GM12873 (cell line): ENCODE measurements at regions not wholly inside any gene's neighbourhood (a gene's known extent, or its start where the extent isn't known, plus 50 kb on each side); places are given as distances from the start of the nearest gene placed in this dataset.

Experiments used
- TF ChIP-seq, protein P1 (sequence below): IDR thresholded peaks from 2 replicates; pipeline ENCODE4 v1.5.1; 2012; ENCODE audit warnings: low read depth, mild to moderate bottlenecking, moderate library complexity, low read length, control low read depth; ENCODE audit not compliant: insufficient read depth; ENCODE audit errors: missing control alignments

DNA sequence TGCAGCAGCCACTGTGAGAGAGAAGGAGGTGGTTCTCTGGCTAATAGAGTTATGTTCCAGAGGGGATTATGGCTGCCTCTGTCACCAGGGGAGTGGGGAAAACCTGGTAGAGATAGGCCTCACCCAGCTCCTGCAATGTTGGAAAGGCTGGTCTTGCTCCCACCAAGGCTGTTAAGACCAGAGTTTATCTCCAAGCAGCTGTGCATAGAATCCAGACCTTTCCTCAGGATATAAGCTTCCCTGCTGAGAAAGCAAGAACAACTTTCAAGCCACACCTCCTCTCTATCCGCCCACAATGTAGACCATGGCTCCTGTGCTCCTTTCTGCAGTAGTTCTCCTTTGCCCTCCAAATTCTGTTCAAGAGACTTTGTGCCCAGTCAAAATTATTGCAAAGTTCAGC lies 1375.4 kb downstream of the REEP3 start:
- TF ChIP-seq, protein P1, sequence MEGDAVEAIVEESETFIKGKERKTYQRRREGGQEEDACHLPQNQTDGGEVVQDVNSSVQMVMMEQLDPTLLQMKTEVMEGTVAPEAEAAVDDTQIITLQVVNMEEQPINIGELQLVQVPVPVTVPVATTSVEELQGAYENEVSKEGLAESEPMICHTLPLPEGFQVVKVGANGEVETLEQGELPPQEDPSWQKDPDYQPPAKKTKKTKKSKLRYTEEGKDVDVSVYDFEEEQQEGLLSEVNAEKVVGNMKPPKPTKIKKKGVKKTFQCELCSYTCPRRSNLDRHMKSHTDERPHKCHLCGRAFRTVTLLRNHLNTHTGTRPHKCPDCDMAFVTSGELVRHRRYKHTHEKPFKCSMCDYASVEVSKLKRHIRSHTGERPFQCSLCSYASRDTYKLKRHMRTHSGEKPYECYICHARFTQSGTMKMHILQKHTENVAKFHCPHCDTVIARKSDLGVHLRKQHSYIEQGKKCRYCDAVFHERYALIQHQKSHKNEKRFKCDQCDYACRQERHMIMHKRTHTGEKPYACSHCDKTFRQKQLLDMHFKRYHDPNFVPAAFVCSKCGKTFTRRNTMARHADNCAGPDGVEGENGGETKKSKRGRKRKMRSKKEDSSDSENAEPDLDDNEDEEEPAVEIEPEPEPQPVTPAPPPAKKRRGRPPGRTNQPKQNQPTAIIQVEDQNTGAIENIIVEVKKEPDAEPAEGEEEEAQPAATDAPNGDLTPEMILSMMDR: no peak

DNA sequence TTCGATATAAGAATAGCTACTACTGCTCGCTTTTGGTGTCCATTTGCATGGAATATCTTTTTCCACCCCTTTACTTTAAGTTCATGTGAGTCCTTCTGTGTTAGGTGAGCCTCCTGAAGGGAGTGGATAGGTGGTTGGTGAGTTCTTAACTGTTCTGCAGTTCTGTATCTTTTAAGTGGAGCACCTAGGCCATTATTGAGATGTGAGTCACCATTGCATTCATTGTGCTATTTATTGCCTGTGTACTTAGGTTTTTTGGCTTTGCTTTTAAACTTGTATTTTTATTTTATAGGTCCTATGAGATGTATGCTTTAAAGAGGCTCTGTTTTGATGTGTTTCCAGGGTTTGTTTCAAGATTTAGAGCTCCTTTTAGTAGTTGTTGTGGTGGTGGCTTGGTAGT lies 1430.8 kb downstream of the REEP3 start:
- TF ChIP-seq, protein P1: no peak

DNA sequence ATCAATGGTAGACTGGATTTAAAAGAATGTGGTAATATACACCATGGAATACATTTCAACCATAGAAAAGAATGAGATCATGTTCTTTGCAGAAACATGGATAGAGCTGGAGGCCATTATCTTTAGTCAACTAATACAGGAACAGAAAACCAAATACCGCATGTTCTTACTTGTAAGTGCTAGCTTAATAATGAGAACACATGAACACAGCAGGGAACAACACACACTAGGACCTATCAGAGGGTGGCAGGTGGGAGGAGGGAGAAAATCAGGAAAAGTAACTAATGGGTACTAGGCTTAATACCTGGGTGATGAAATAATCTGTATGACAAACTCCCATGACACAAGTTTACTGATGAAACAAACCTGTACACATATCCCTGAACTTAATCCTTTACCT lies 1435.2 kb downstream of the REEP3 start:
- TF ChIP-seq, protein P1: no peak

DNA sequence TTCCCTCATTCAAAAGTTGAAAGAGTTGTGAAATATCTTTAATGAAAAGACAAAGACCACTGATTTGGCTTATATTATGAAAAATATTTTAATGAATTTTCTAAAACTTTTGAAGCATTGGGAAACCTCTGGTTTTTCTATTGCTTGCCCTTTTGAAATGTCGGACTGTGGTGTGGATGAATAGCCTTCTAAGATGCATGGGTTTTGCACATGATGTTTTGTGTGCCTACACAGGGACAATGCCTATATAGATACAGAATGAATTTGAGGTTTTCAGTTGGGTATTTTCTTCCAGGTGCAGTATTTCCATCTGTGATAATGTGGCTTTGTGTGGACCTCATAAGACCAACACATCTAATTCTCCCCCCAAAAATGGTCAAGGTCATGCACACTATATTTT lies 1437.9 kb downstream of the REEP3 start:
- TF ChIP-seq, protein P1: no peak

DNA sequence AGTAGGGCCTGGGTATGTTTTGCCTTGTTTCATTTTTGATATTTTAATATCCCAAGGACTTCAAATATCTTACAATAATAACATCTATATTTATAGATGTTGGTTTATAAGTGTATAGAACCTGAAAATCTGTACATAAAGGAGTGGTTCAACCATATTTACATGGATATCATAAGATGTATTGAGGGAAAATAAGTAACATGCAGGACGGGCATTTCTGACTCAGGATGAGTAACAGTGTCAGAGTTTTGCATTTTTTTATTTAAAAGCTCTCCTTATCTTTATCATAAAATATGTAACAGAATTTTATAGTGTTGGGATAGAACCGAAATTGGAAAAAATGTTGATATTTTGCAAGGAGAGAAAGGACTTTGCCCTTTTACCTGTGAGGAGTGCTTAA lies 1438.7 kb downstream of the REEP3 start:
- TF ChIP-seq, protein P1: no peak

DNA sequence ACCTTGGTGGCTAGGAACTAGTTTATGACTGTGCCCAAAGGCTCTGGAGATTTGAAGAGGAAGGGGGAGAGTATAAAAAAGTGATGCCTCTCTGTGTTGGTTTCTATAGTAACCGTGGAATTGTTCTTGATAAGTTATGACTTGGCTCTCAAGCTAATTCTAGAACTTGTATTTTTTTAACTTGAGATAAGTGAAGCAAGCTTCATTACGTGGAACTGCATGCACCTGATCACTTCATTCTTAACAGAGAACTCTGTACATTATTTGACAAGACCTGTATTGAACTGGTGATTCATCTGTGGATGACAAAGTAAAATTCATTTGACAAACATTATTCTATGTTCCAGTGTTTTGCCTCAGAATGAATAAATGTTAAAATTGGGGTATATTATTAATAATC lies 1452.2 kb downstream of the REEP3 start:
- TF ChIP-seq, protein P1: no peak

DNA sequence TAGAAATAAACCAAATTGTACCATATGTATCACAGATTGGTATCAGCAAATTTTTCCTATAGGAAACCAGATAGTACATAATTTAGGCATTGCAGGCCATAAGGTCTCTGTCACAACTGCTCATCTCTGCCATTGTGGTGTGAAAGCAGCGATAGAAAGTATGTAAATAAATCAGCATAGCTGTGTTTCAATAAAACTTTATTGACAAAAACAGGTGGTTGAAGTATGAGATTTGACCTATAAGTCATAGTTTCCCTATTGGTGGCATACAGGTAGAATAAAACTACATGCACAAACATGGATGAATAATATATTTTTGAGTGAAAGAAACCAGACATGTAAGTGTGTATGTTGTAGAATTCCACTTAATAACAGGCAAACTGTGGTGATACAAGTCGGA lies 1454.9 kb downstream of the REEP3 start:
- TF ChIP-seq, protein P1: no peak

DNA sequence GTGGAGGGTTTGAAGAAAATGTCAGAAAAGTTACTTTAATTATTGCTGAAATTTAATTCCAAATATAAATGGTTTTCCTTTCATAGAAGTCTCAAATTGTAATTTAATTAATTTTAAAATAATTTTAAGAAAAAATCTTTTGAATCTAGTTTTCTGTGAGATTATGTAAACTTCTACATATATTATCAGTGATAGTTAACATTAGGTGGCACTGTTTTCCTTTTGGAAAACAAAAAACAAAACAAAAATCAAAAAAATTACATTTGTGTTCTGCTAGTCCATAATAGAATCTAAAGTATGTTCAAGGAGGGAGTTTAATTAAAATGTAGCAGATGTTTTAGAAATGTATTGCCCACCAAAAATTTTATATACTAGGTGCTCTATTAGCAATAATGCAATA lies 1456.7 kb downstream of the REEP3 start:
- TF ChIP-seq, protein P1: no peak
